Adipocyte (in vitro differentiated cells): ENCODE measurements at regions not wholly inside any gene's neighbourhood (a gene's known extent, or its start where the extent isn't known, plus 50 kb on each side); places are given as distances from the start of the nearest gene placed in this dataset.

Experiments
- DNase-seq: peaks from one replicate; pipeline ENCODE4 v3.0.0-alpha.2; 2015; ENCODE audit warnings: low read depth
- H3K27me3 ChIP-seq: replicated peaks from 2 replicates; pipeline ENCODE4 v1.7.0; 2013; ENCODE audit warnings: mild to moderate bottlenecking, low read length, moderate library complexity; ENCODE audit not compliant: control insufficient read depth, insufficient read depth
- H3K36me3 ChIP-seq: 2 replicates; pipeline ENCODE4 v1.7.0; 2013; ENCODE audit warnings: low read length, mild to moderate bottlenecking, moderate library complexity; ENCODE audit not compliant: control insufficient read depth, insufficient read depth, severe bottlenecking
- H3K4me1 ChIP-seq: 2 replicates; pipeline ENCODE4 v1.7.0; 2013; ENCODE audit warnings: mild to moderate bottlenecking, low read length, moderate library complexity; ENCODE audit not compliant: control insufficient read depth, insufficient read depth
- H3K4me3 ChIP-seq: 2 replicates; pipeline ENCODE4 v1.7.0; 2013; ENCODE audit warnings: mild to moderate bottlenecking, low read length, moderate library complexity
- H3K9ac ChIP-seq: 2 replicates; pipeline ENCODE4 v1.7.0; 2013; ENCODE audit warnings: mild to moderate bottlenecking, low read length, moderate library complexity
- H3K9me3 ChIP-seq: 2 replicates; pipeline ENCODE4 v1.7.0; 2013; ENCODE audit warnings: mild to moderate bottlenecking, low read length, moderate library complexity; ENCODE audit not compliant: control insufficient read depth

GRCh38 chr1:4984841-4985240, 330.4 kb downstream of the AJAP1 start:
- no peak for DNase-seq
- no peaks in the 10 kb centered on the region for H3K9me3 ChIP-seq
- no peaks in the 10 kb centered on the region for H3K36me3 ChIP-seq
- H3K9ac ChIP-seq: no peak overlapping the region
- H3K4me3 ChIP-seq: no peak overlapping the region
- H3K27me3 ChIP-seq: no peaks in the 10 kb centered on the region
- H3K4me1 ChIP-seq: no peaks in the 10 kb centered on the region

DNA sequence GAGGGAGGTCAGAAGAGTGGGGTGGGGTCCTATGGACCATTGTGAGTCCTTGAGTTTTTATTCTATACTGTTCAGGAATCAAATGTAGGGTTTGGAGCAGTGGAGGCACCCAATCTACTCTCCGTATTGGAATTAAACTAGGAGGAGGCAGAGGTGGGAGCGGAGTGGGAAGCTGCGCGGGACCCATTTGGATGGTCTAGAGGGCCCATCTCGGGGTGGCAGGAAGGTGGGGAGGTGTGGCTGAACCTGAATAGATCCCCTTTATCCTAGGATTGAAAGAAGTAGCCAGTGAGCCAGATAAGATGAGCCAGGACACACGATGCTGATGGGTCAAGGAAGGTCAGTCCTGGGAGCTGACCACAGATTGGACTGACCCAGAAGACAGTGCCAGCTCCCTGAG, 325.8 kb downstream of the AJAP1 start:
- no peaks in the 10 kb centered on the region for H3K36me3 ChIP-seq
- no peak for DNase-seq
- H3K27me3 ChIP-seq: no peaks in the 10 kb centered on the region
- no peaks in the 10 kb centered on the region for H3K4me1 ChIP-seq
- H3K9ac ChIP-seq: no peak overlapping the region
- H3K9me3 ChIP-seq: no peaks in the 10 kb centered on the region
- H3K4me3 ChIP-seq: no peak overlapping the region

- no peaks in the 10 kb centered on the region for H3K36me3 ChIP-seq
- DNase-seq: no peak
- H3K4me3 ChIP-seq: no peak overlapping the region
- no peaks in the 10 kb centered on the region for H3K4me1 ChIP-seq
- no peaks in the 10 kb centered on the region for H3K9me3 ChIP-seq
- no peak overlapping the region for H3K9ac ChIP-seq
- H3K27me3 ChIP-seq: no peaks in the 10 kb centered on the region
Measured at GRCh38 chr1:4978660-4979390, 324.4 kb downstream of the AJAP1 start.

GRCh38 chr1:4977701-4978100, 323.3 kb downstream of the AJAP1 start:
- no peak for DNase-seq
- Histone ChIP-seq H3K4me1 (no peaks in the 10 kb centered on the region), H3K36me3 (no peaks in the 10 kb centered on the region), H3K27me3 (no peaks in the 10 kb centered on the region), H3K4me3 (no peak overlapping the region), H3K9ac (no peak overlapping the region), H3K9me3 (no peaks in the 10 kb centered on the region)

GRCh38 chr1:4976859-4977440, 322.5 kb downstream of the AJAP1 start:
- no peaks in the 10 kb centered on the region for H3K4me1 ChIP-seq
- DNase-seq: no peak
- H3K9ac ChIP-seq: no peak overlapping the region
- H3K4me3 ChIP-seq: no peak overlapping the region
- H3K36me3 ChIP-seq: no peaks in the 10 kb centered on the region
- no peaks in the 10 kb centered on the region for H3K27me3 ChIP-seq
- H3K9me3 ChIP-seq: no peaks in the 10 kb centered on the region

- Histone ChIP-seq H3K4me3 (no peak overlapping the region), H3K9ac (no peak overlapping the region), H3K27me3 (no peaks in the 10 kb centered on the region), H3K4me1 (no peaks in the 10 kb centered on the region), H3K36me3 (no peaks in the 10 kb centered on the region), H3K9me3 (no peaks in the 10 kb centered on the region)
- no peak for DNase-seq
Measured at GRCh38 chr1:4975856-4976255, 321.4 kb downstream of the AJAP1 start.

GRCh38 chr1:4974981-4975685, 320.7 kb downstream of the AJAP1 start:
- DNase-seq: no peak
- H3K9ac ChIP-seq: no peak overlapping the region

DNA sequence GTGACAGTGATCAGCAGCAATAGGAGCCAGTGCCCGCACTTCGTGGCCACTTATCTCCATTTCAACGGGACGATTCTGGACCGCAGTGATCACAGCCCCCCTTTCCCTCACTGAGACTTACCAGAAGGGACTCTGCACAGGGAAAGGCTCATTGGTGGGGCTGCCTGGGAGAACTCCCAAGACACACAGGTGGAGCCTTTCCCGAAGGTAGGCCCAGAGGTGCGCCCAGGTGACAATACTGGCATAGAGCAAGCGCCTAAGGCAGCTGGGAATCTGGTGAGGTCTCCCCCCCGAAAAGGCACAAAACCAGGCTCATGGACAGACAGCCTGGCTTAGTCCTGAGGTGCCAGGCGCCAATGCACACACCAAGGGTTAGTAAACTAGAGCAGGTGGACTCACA, 318.9 kb downstream of the AJAP1 start:
- Histone ChIP-seq H3K4me1 (no peaks in the 10 kb centered on the region), H3K9me3 (no peaks in the 10 kb centered on the region), H3K36me3 (no peaks in the 10 kb centered on the region), H3K27me3 (no peaks in the 10 kb centered on the region), H3K9ac (no peak overlapping the region), H3K4me3 (no peak overlapping the region)
- no peak for DNase-seq

More at GRCh38 chr1:4974981-4975685, 320.7 kb downstream of the AJAP1 start:
- no peaks in the 10 kb centered on the region for H3K9me3 ChIP-seq
- H3K4me3 ChIP-seq: no peak overlapping the region
- no peaks in the 10 kb centered on the region for H3K4me1 ChIP-seq
- H3K36me3 ChIP-seq: no peaks in the 10 kb centered on the region
- no peaks in the 10 kb centered on the region for H3K27me3 ChIP-seq

- Histone ChIP-seq H3K4me1 (no peaks in the 10 kb centered on the region), H3K36me3 (no peaks in the 10 kb centered on the region), H3K4me3 (no peak overlapping the region), H3K9ac (no peak overlapping the region), H3K27me3 (no peaks in the 10 kb centered on the region), H3K9me3 (no peaks in the 10 kb centered on the region)
- DNase-seq: no peak
Measured at GRCh38 chr1:4972761-4973320, 318.4 kb downstream of the AJAP1 start.

GRCh38 chr1:4971666-4972065, 317.3 kb downstream of the AJAP1 start:
- no peaks in the 10 kb centered on the region for H3K27me3 ChIP-seq
- no peaks in the 10 kb centered on the region for H3K9me3 ChIP-seq
- H3K4me1 ChIP-seq: no peaks in the 10 kb centered on the region
- H3K9ac ChIP-seq: no peak overlapping the region
- no peak for DNase-seq
- H3K4me3 ChIP-seq: no peak overlapping the region
- no peaks in the 10 kb centered on the region for H3K36me3 ChIP-seq

GRCh38 chr1:4970532-4970931, 316.1 kb downstream of the AJAP1 start:
- Histone ChIP-seq H3K9me3 (no peaks in the 10 kb centered on the region), H3K9ac (no peak overlapping the region), H3K4me1 (no peaks in the 10 kb centered on the region), H3K4me3 (no peak overlapping the region), H3K27me3 (no peaks in the 10 kb centered on the region), H3K36me3 (no peaks in the 10 kb centered on the region)
- no peak for DNase-seq
